HL-60 (cell line): ENCODE measurements at regions not wholly inside any gene's neighbourhood (a gene's known extent, or its start where the extent isn't known, plus 50 kb on each side); places are given as distances from the start of the nearest gene placed in this dataset.

ENCODE experiments used
- DNase-seq, 2 experiments: peaks; one replicate each; pipeline ENCODE4 v3.0.0-alpha.2; 2010 to 2020; ENCODE audit warnings: low read depth in 1 of 2, low spot score in 1 of 2
- H3K27ac ChIP-seq: fragments of 250-450 bp; sonication (Bioruptor Pico); replicated peaks from 2 replicates; pipeline ENCODE4 v1.5.1; 2020; ENCODE audit warnings: mild to moderate bottlenecking, moderate library complexity
- H3K27me3 ChIP-seq: fragments of 250-450 bp; sonication (Bioruptor Pico); 2 replicates; pipeline ENCODE4 v1.5.1; 2021; ENCODE audit warnings: mild to moderate bottlenecking, moderate library complexity; ENCODE audit not compliant: insufficient read depth, poor library complexity, severe bottlenecking
- H3K4me3 ChIP-seq: replicated peaks from 2 replicates; pipeline ENCODE4 v1.5.1; 2011; ENCODE audit warnings: mild to moderate bottlenecking, control low read depth, low read length; ENCODE audit not compliant: insufficient read depth
- CTCF ChIP-seq: IDR thresholded peaks from one replicate; pipeline ENCODE4 v1.5.1; 2011; ENCODE audit warnings: low read length, control low read depth, inconsistent platforms; ENCODE audit not compliant: insufficient read depth
- GABPA ChIP-seq: IDR thresholded peaks from 2 replicates; pipeline ENCODE4 v1.6.1; 2012; ENCODE audit warnings: low read depth
- POLR2AphosphoS5 ChIP-seq: IDR thresholded peaks from 2 replicates; pipeline ENCODE4 v1.6.1; 2012; ENCODE audit warnings: low read depth
- REST ChIP-seq: IDR thresholded peaks from 2 replicates; pipeline ENCODE4 v1.6.1; 2012; ENCODE audit warnings: low read depth; ENCODE audit not compliant: insufficient replicate concordance
- SPI1 ChIP-seq: IDR thresholded peaks from 2 replicates; pipeline ENCODE4 v1.6.1; 2012; ENCODE audit warnings: low read depth, mild to moderate bottlenecking, borderline replicate concordance

GRCh38 chr3:77947671-77948070 is 907.8 kb downstream of the ROBO2 start:
- H3K27ac ChIP-seq = no peak overlapping the region
- no peaks in the 10 kb centered on the region for H3K27me3 ChIP-seq
- no peak for DNase-seq
- TF ChIP-seq CTCF = no peak
- TF ChIP-seq SPI1 = no peak
- no peak for TF ChIP-seq REST
- TF ChIP-seq POLR2AphosphoS5 = no peak
- no peak for TF ChIP-seq GABPA
- H3K4me3 ChIP-seq = no peak overlapping the region

- no peaks in the 10 kb centered on the region for H3K27me3 ChIP-seq
- no peak overlapping the region for H3K27ac ChIP-seq
- TF ChIP-seq SPI1 (no peak), GABPA (no peak), POLR2AphosphoS5 (no peak), REST (no peak), CTCF (no peak)
- DNase-seq = no peak
- no peak overlapping the region for H3K4me3 ChIP-seq
These were observed 927.7 kb downstream of the ROBO2 start for GRCh38 chr3:77967621-77968020.

GRCh38 chr3:77976079-77976478 is 936.2 kb downstream of the ROBO2 start:
- TF ChIP-seq SPI1 (no peak), POLR2AphosphoS5 (no peak), GABPA (no peak), CTCF (no peak), REST (no peak)
- no peak overlapping the region for H3K4me3 ChIP-seq
- H3K27ac ChIP-seq = no peak overlapping the region
- no peaks in the 10 kb centered on the region for H3K27me3 ChIP-seq
- no peak for DNase-seq
